Limb (tissue), 2 donors: ENCODE measurements at regions not wholly inside any gene's neighbourhood (a gene's known extent, or its start where the extent isn't known, plus 50 kb on each side); places are given as distances from the start of the nearest gene placed in this dataset.

Experiments used
- DNase-seq, 2 donors: peaks; one replicate each; pipeline ENCODE4 v3.0.0-alpha.2; 2016; ENCODE audit errors: extremely low spot score in 2 of 2

- no peak for DNase-seq
Measured at GRCh38 chr2:67462738-67463496, 65.8 kb downstream of the ETAA1 start.

GRCh38 chr2:67463810-67464209 is 66.7 kb downstream of the ETAA1 start:
- no peak for DNase-seq

- DNase-seq: no peak
Measured at GRCh38 chr2:67465623-67466022, 68.5 kb downstream of the ETAA1 start.

GRCh38 chr2:67466734-67467133 is 69.6 kb downstream of the ETAA1 start:
- no peak for DNase-seq

- no peak for DNase-seq
Measured at GRCh38 chr2:67471681-67472080, 74.5 kb downstream of the ETAA1 start.

- DNase-seq: peak in 1 of 2 donors; percentile 67
Measured at GRCh38 chr2:67476809-67477790, 80.0 kb downstream of the ETAA1 start.

GRCh38 chr2:67479261-67479660 is 82.1 kb downstream of the ETAA1 start:
- DNase-seq: no peak

- DNase-seq: no peak
Measured at GRCh38 chr2:67485431-67485830, 88.3 kb downstream of the ETAA1 start.

GRCh38 chr2:67486041-67486796 is 89.1 kb downstream of the ETAA1 start:
- no peak for DNase-seq

- DNase-seq: no peak
Measured at GRCh38 chr2:67487993-67488392, 90.9 kb downstream of the ETAA1 start.

- no peak for DNase-seq
Measured at GRCh38 chr2:67489396-67489795, 92.3 kb downstream of the ETAA1 start.

GRCh38 chr2:67498931-67499330 is 101.8 kb downstream of the ETAA1 start:
- DNase-seq: no peak

GRCh38 chr2:67499989-67500388 is 102.9 kb downstream of the ETAA1 start:
- DNase-seq: no peak

GRCh38 chr2:67500541-67500940 is 103.4 kb downstream of the ETAA1 start:
- DNase-seq: no peak

- DNase-seq: no peak
Measured at GRCh38 chr2:67502346-67503065, 105.4 kb downstream of the ETAA1 start.

- DNase-seq: no peak
Measured at GRCh38 chr2:67503066-67503795, 106.1 kb downstream of the ETAA1 start.

GRCh38 chr2:67510745-67511144 is 113.6 kb downstream of the ETAA1 start:
- no peak for DNase-seq

- DNase-seq: no peak
Measured at GRCh38 chr2:67514515-67514914, 117.4 kb downstream of the ETAA1 start.

- DNase-seq: no peak
Measured at GRCh38 chr2:67515056-67515455, 117.9 kb downstream of the ETAA1 start.

- DNase-seq: no peak
Measured at GRCh38 chr2:67515538-67515937, 118.4 kb downstream of the ETAA1 start.
